TTC549 (cell line): ENCODE measurements at regions not wholly inside any gene's neighbourhood (a gene's known extent, or its start where the extent isn't known, plus 50 kb on each side); places are given as distances from the start of the nearest gene placed in this dataset.

ENCODE experiments used
- FAIRE-seq: peaks from 2 replicates; lab custom pipeline; 2012; peaks lifted over from hg19 to GRCh38; lab: Jason Lieb, UNC

GRCh38 chr13:70375718-70376117 is 267.5 kb upstream of the KLHL1 start:
- FAIRE-seq: no peak

GRCh38 chr13:70370924-70371323 is 262.7 kb upstream of the KLHL1 start:
- FAIRE-seq: no peak

- FAIRE-seq: no peak
Observed at GRCh38 chr13:70366720-70367119, 258.5 kb upstream of the KLHL1 start.

- no peak for FAIRE-seq
Observed at GRCh38 chr13:70363991-70364390, 255.7 kb upstream of the KLHL1 start.

- FAIRE-seq: no peak
Observed at GRCh38 chr13:70362820-70363570, 254.7 kb upstream of the KLHL1 start.

- FAIRE-seq: no peak
Observed at GRCh38 chr13:70357031-70357430, 248.8 kb upstream of the KLHL1 start.

GRCh38 chr13:70353096-70353495 is 244.8 kb upstream of the KLHL1 start:
- no peak for FAIRE-seq

GRCh38 chr13:70347947-70348620 is 239.8 kb upstream of the KLHL1 start:
- no peak for FAIRE-seq

GRCh38 chr13:70339738-70340137 is 231.5 kb upstream of the KLHL1 start:
- no peak for FAIRE-seq

- no peak for FAIRE-seq
Observed at GRCh38 chr13:70338609-70339008, 230.4 kb upstream of the KLHL1 start.

GRCh38 chr13:70336866-70337265 is 228.6 kb upstream of the KLHL1 start:
- no peak for FAIRE-seq

- no peak for FAIRE-seq
Observed at GRCh38 chr13:70333752-70334151, 225.5 kb upstream of the KLHL1 start.

- no peak for FAIRE-seq
Observed at GRCh38 chr13:70330697-70331361, 222.6 kb upstream of the KLHL1 start.

- no peak for FAIRE-seq
Observed at GRCh38 chr13:70324519-70324918, 216.3 kb upstream of the KLHL1 start.

- no peak for FAIRE-seq
Observed at GRCh38 chr13:70311191-70311590, 202.9 kb upstream of the KLHL1 start.

- FAIRE-seq: no peak
Observed at GRCh38 chr13:70310396-70311119, 202.3 kb upstream of the KLHL1 start.

- no peak for FAIRE-seq
Observed at GRCh38 chr13:70297189-70297616, 189.0 kb upstream of the KLHL1 start.

GRCh38 chr13:70284371-70284770 is 176.1 kb upstream of the KLHL1 start:
- no peak for FAIRE-seq

- no peak for FAIRE-seq
Observed at GRCh38 chr13:70275841-70276240, 167.6 kb upstream of the KLHL1 start.

- no peak for FAIRE-seq
Observed at GRCh38 chr13:70255406-70255991, 147.2 kb upstream of the KLHL1 start.

GRCh38 chr13:70253834-70254233 is 145.6 kb upstream of the KLHL1 start:
- FAIRE-seq: no peak

- no peak for FAIRE-seq
Observed at GRCh38 chr13:70253411-70253810, 145.2 kb upstream of the KLHL1 start.
